H9 (cell line): ENCODE measurements at regions not wholly inside any gene's neighbourhood (a gene's known extent, or its start where the extent isn't known, plus 50 kb on each side); places are given as distances from the start of the nearest gene placed in this dataset.

Experiments
- DNase-seq: peaks from one replicate; pipeline ENCODE4 v3.0.0-alpha.2; 2017
- H2AFZ ChIP-seq: one replicate; pipeline ENCODE4 v1.6.1; 2013; ENCODE audit warnings: mild to moderate bottlenecking, low read length, control low read depth, moderate library complexity
- H2AK5ac ChIP-seq: 2 replicates; pipeline ENCODE4 v1.6.1; 2013; ENCODE audit warnings: low read length, control low read depth, mixed read lengths; ENCODE audit not compliant: insufficient read length
- H2BK120ac ChIP-seq: one replicate; pipeline ENCODE4 v1.6.1; 2013; ENCODE audit warnings: low read depth, mild to moderate bottlenecking, low read length, control low read depth, inconsistent platforms; ENCODE audit not compliant: poor library complexity, severe bottlenecking
- H2BK12ac ChIP-seq: 2 replicates; pipeline ENCODE4 v1.6.1; 2013; ENCODE audit warnings: low read length, control low read depth, mixed read lengths, low read depth; ENCODE audit not compliant: insufficient read length
- H2BK15ac ChIP-seq: 2 replicates; pipeline ENCODE4 v1.6.1; 2013; ENCODE audit warnings: low read depth, low read length, control low read depth
- H2BK20ac ChIP-seq: one replicate; pipeline ENCODE4 v1.6.1; 2013; ENCODE audit warnings: low read depth, mild to moderate bottlenecking, low read length, control low read depth, inconsistent platforms; ENCODE audit not compliant: poor library complexity, severe bottlenecking
- H2BK5ac ChIP-seq: 2 replicates; pipeline ENCODE4 v1.6.1; 2013; ENCODE audit warnings: low read length, control low read depth, mixed read lengths; ENCODE audit not compliant: insufficient read length
- H3K14ac ChIP-seq: 2 replicates; pipeline ENCODE4 v1.6.1; 2013; ENCODE audit warnings: low read length, control low read depth; ENCODE audit not compliant: insufficient read depth
- H3K18ac ChIP-seq: 2 replicates; pipeline ENCODE4 v1.6.1; 2013; ENCODE audit warnings: low read depth, mild to moderate bottlenecking, mixed read lengths, low read length, control low read depth; ENCODE audit not compliant: insufficient read length
- H3K23ac ChIP-seq: 2 replicates; pipeline ENCODE4 v1.6.1; 2013; ENCODE audit warnings: low read length, control low read depth, mixed read lengths, low read depth; ENCODE audit not compliant: insufficient read length
- H3K23me2 ChIP-seq: 2 replicates; pipeline ENCODE4 v1.6.1; 2013; ENCODE audit warnings: low read depth, mild to moderate bottlenecking, mixed read lengths, low read length, control low read depth; ENCODE audit not compliant: insufficient read length, poor library complexity, severe bottlenecking
- H3K27ac ChIP-seq: 2 replicates; pipeline ENCODE4 v1.5.1; 2013; ENCODE audit warnings: low read length, control low read depth, mixed read lengths, low read depth; ENCODE audit not compliant: insufficient read length
- H3K27me3 ChIP-seq: 2 replicates; pipeline ENCODE4 v1.6.1; 2013; ENCODE audit warnings: low read length, control low read depth, inconsistent platforms; ENCODE audit not compliant: insufficient read depth
- H3K4ac ChIP-seq: 2 replicates; pipeline ENCODE4 v1.6.1; 2013; ENCODE audit warnings: low read depth, mild to moderate bottlenecking, control low read depth, inconsistent platforms, low read length, moderate library complexity
- H3K4me1 ChIP-seq: 2 replicates; pipeline ENCODE4 v1.6.1; 2013; ENCODE audit warnings: low read length, control low read depth, inconsistent platforms; ENCODE audit not compliant: insufficient read depth
- H3K4me2 ChIP-seq: 2 replicates; pipeline ENCODE4 v1.6.1; 2013; ENCODE audit warnings: low read length, control low read depth, mixed read lengths; ENCODE audit not compliant: insufficient read length, insufficient read depth
- H3K56ac ChIP-seq: 2 replicates; pipeline ENCODE4 v1.6.1; 2013; ENCODE audit warnings: low read depth, mild to moderate bottlenecking, mixed read lengths, low read length, control low read depth; ENCODE audit not compliant: insufficient read length
- H3K79me1 ChIP-seq: 2 replicates; pipeline ENCODE4 v1.6.1; 2013; ENCODE audit warnings: low read depth, mild to moderate bottlenecking, moderate library complexity, low read length, control low read depth, inconsistent platforms; ENCODE audit not compliant: insufficient read depth, poor library complexity, severe bottlenecking
- H3K79me2 ChIP-seq: 2 replicates; pipeline ENCODE4 v1.6.1; 2013; ENCODE audit warnings: low read length, control low read depth, inconsistent platforms; ENCODE audit not compliant: insufficient read depth
- H3K9ac ChIP-seq: 2 replicates; pipeline ENCODE4 v1.6.1; 2013; ENCODE audit warnings: low read length, control low read depth, mixed read lengths; ENCODE audit not compliant: insufficient read length; ENCODE audit errors: extremely low read depth
- H3K9me3 ChIP-seq: one replicate; pipeline ENCODE4 v1.6.1; 2013; ENCODE audit warnings: low read depth, low read length, inconsistent platforms; ENCODE audit not compliant: control insufficient read depth
- H3T11ph ChIP-seq: one replicate; pipeline ENCODE4 v1.6.1; 2013; ENCODE audit warnings: mild to moderate bottlenecking, low read length, control low read depth, inconsistent platforms
- H4K20me1 ChIP-seq: one replicate; pipeline ENCODE4 v1.6.1; 2013; ENCODE audit not compliant: control insufficient read depth, insufficient read length, insufficient read depth
- H4K5ac ChIP-seq: 2 replicates; pipeline ENCODE4 v1.6.1; 2013; ENCODE audit warnings: low read depth, mild to moderate bottlenecking, mixed read lengths, low read length, control low read depth; ENCODE audit not compliant: insufficient read length
- H4K8ac ChIP-seq: replicated peaks from 2 replicates; pipeline ENCODE4 v1.6.1; 2013; ENCODE audit warnings: low read length, control low read depth, mixed read lengths, low read depth; ENCODE audit not compliant: insufficient read length
- H4K91ac ChIP-seq: 2 replicates; pipeline ENCODE4 v1.6.1; 2013; ENCODE audit warnings: low read depth, mild to moderate bottlenecking, moderate library complexity, mixed read lengths, low read length, control low read depth; ENCODE audit not compliant: insufficient read length
- H3K27ac Mint-ChIP-seq, 3 experiments: 2 replicates in 2 of 3; 3 replicates in 1 of 3; pipeline ENCODE4 v1.8.0; 2020 to 2021; ENCODE audit warnings: mixed read lengths in 3 of 3, mild to moderate bottlenecking in 1 of 3, moderate library complexity in 1 of 3
- H3K27me3 Mint-ChIP-seq: 2 replicates; pipeline ENCODE4 v1.8.0; 2021; ENCODE audit warnings: low read depth, mild to moderate bottlenecking, moderate library complexity, mixed read lengths
- H3K36me3 Mint-ChIP-seq, 3 experiments: 2 replicates in 2 of 3; 3 replicates in 1 of 3; pipeline ENCODE4 v1.8.0; 2020 to 2021; ENCODE audit warnings: low read depth in 3 of 3, mixed read lengths in 3 of 3; ENCODE audit not compliant: insufficient read depth in 1 of 3
- H3K4me1 Mint-ChIP-seq, 2 experiments: 2 replicates each; pipeline ENCODE4 v1.8.0; 2020; ENCODE audit warnings: mixed read lengths in 2 of 2
- H3K4me3 Mint-ChIP-seq, 2 experiments: 2 replicates in 1 of 2; 3 replicates in 1 of 2; pipeline ENCODE4 v1.8.0; 2020 to 2021; ENCODE audit warnings: mild to moderate bottlenecking in 2 of 2, mixed read lengths in 2 of 2, moderate library complexity in 1 of 2
- H3K9me3 Mint-ChIP-seq, 2 experiments: 2 replicates in 1 of 2; 3 replicates in 1 of 2; pipeline ENCODE4 v1.8.0; 2020; ENCODE audit warnings: mild to moderate bottlenecking in 2 of 2, mixed read lengths in 2 of 2, moderate library complexity in 1 of 2
- WGBS: extraction: QIAGEN DNeasy Blood & Tissue Kit; methylation state at CpG from one replicate; pipeline ENCODE4 v1.1.7; 2013; ENCODE audit warnings: missing lambda C conversion rate, low lambda C conversion rate, mixed read lengths; ENCODE audit not compliant: insufficient read length; ENCODE audit errors: extremely low coverage; 5-methylcytosine and 5-hydroxymethylcytosine counted together
- TF ChIP-seq, protein P1 (sequence below): fragments of 200-600 bp; sonication (generic); conservative IDR thresholded peaks from 3 replicates; pipeline ENCODE4 v1.8.0; 2021; ENCODE audit warnings: antibody characterized with exemption, mild to moderate bottlenecking

DNA sequence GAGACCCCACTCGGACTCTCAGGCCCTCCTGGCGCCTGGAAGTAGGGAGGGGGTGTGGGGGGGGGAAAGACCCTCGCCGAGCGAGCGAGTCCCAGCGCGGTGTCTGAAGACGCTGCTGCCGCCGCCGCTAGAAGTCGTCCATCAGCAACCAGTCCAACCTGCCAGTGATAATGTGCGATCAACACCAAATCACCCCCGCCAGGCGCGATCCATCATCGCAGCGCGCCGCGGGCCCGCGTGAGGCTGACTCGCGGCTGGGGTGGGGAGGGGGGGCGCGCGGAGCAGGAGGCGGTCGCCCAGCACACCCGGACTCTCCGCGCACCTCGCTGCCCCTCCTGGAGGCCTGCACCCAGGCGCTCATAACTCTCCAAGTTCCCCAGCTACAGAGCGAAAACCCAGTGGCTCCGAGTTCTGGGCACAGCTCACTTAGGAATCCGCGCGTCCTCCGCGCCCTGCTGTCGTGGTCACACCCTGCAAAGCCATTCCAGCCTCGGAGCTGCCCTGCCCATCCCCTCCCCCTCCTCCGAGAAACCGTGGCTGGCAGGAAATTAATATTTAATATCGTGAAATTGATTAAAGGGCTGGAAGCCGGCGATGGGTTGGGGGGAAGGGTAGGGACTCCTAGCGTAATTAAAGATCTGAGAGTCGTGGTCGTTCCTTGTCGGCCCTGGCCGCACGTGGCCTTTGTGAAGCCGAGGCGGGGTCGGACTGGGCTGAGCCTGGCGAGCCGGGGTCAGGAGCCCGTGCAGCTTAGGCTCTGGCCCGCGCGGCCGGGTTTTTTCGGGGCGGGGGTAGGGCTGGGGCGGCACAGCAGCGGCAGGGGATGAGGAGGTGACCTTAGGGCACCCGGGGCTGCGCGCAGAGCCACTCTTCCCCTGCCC is 58.1 kb upstream of the BCOR start:
- Histone ChIP-seq H3K27ac (no peak overlapping the region), H3K56ac (no peak overlapping the region), H2AFZ (no peak overlapping the region), H3K23me2 (peaks cover 45% of the 10 kb centered on the region), H3K4ac (no peak overlapping the region), H3K4me2 (peak overlapping the region; percentile 86), H2BK5ac (no peak overlapping the region), H3K18ac (peak overlapping the region; percentile 69), H3K14ac (peak overlapping the region; percentile 82), H4K5ac (no peak overlapping the region), H4K8ac (no peak overlapping the region), H4K20me1 (peaks cover 4% of the 10 kb centered on the region), H3K23ac (no peak overlapping the region), H3K79me2 (no peaks in the 10 kb centered on the region; the same call in 1 of the 2 replicates), H3K9me3 (no peaks in the 10 kb centered on the region), H3K27me3 (peaks cover 25% of the 10 kb centered on the region; the same call in 1 of the 2 replicates), H2AK5ac (no peak overlapping the region), H2BK120ac (no peak overlapping the region), H2BK20ac (no peak overlapping the region), H3K79me1 (no peaks in the 10 kb centered on the region), H2BK15ac (no peak overlapping the region), H2BK12ac (no peak overlapping the region), H3K9ac (peak overlapping the region; percentile 35), H4K91ac (no peak overlapping the region), H3T11ph (no peak overlapping the region), H3K4me1 (no peaks in the 10 kb centered on the region; the same call in 1 of the 2 replicates)
- DNase-seq, result no peak
- TF ChIP-seq, protein P1, sequence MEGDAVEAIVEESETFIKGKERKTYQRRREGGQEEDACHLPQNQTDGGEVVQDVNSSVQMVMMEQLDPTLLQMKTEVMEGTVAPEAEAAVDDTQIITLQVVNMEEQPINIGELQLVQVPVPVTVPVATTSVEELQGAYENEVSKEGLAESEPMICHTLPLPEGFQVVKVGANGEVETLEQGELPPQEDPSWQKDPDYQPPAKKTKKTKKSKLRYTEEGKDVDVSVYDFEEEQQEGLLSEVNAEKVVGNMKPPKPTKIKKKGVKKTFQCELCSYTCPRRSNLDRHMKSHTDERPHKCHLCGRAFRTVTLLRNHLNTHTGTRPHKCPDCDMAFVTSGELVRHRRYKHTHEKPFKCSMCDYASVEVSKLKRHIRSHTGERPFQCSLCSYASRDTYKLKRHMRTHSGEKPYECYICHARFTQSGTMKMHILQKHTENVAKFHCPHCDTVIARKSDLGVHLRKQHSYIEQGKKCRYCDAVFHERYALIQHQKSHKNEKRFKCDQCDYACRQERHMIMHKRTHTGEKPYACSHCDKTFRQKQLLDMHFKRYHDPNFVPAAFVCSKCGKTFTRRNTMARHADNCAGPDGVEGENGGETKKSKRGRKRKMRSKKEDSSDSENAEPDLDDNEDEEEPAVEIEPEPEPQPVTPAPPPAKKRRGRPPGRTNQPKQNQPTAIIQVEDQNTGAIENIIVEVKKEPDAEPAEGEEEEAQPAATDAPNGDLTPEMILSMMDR, result no peak
- WGBS, result no CpG with 5 or more reads among the region's 73 CpGs
- peaks cover 2 to 4% (median 4%) of the 10 kb centered on the region in 3 experiments; a peak in 5 of 7 replicates for H3K36me3 Mint-ChIP-seq
- peaks cover 49% of the 10 kb centered on the region for H3K27me3 Mint-ChIP-seq
- peaks cover 39 to 44% of the 10 kb centered on the region in 2 experiments for H3K9me3 Mint-ChIP-seq
- peak overlapping the region in 1 of 3 experiments; percentile 87; a peak in 1 of 7 replicates for H3K27ac Mint-ChIP-seq
- H3K4me1 Mint-ChIP-seq, result peaks cover 22 to 24% of the 10 kb centered on the region in 2 experiments
- H3K4me3 Mint-ChIP-seq, result peak overlapping the region; percentile 80 to 89
